HEK293 (cell line): ENCODE measurements at regions not wholly inside any gene's neighbourhood (a gene's known extent, or its start where the extent isn't known, plus 50 kb on each side); places are given as distances from the start of the nearest gene placed in this dataset.

Experiments
- BCL11B ChIP-seq: fragments of 450-650 bp; formaldehyde crosslinking; IDR thresholded peaks from 2 replicates; pipeline ENCODE4 v1.5.1; 2016; ENCODE audit warnings: low read depth, missing biosample characterization, missing genetic modification characterization
- ZBTB21 ChIP-seq: fragments of 450-650 bp; formaldehyde crosslinking; IDR thresholded peaks from 2 replicates; pipeline ENCODE4 v1.5.1; 2017; ENCODE audit warnings: missing biosample characterization, missing genetic modification characterization
- ZNF140 ChIP-seq: fragments of 450-650 bp; formaldehyde crosslinking; IDR thresholded peaks from 2 replicates; pipeline ENCODE4 v1.5.1; 2016; ENCODE audit warnings: missing biosample characterization, missing genetic modification characterization
- ZNF777 ChIP-seq: fragments of 450-650 bp; formaldehyde crosslinking; IDR thresholded peaks from 2 replicates; pipeline ENCODE4 v1.5.1; 2017; ENCODE audit warnings: missing biosample characterization, missing genetic modification characterization, borderline replicate concordance
- TF ChIP-seq, protein P1 (sequence below): fragments of 450-650 bp; formaldehyde crosslinking; IDR thresholded peaks from 2 replicates; pipeline ENCODE4 v1.5.1; 2017; ENCODE audit warnings: missing biosample characterization, missing genetic modification characterization

- no peak for TF ChIP-seq ZNF140 (tag by site-specific recombination)
- TF ChIP-seq, protein P1, sequence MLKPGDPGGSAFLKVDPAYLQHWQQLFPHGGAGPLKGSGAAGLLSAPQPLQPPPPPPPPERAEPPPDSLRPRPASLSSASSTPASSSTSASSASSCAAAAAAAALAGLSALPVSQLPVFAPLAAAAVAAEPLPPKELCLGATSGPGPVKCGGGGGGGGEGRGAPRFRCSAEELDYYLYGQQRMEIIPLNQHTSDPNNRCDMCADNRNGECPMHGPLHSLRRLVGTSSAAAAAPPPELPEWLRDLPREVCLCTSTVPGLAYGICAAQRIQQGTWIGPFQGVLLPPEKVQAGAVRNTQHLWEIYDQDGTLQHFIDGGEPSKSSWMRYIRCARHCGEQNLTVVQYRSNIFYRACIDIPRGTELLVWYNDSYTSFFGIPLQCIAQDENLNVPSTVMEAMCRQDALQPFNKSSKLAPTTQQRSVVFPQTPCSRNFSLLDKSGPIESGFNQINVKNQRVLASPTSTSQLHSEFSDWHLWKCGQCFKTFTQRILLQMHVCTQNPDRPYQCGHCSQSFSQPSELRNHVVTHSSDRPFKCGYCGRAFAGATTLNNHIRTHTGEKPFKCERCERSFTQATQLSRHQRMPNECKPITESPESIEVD (tag by site-specific recombination), result no peak
- TF ChIP-seq BCL11B (tag by site-specific recombination), result no peak
- TF ChIP-seq ZNF777, result no peak
- TF ChIP-seq ZBTB21, result no peak
Measured at GRCh38 chr6:62338477-62338876, 52.5 kb upstream of the KHDRBS2 start (continued).
